ENCODE measurements at regions not wholly inside any gene's neighbourhood (a gene's known extent, or its start where the extent isn't known, plus 50 kb on each side); places are given as distances from the start of the nearest gene placed in this dataset.

GRCh38 chr11:70775386-70776075, 377.2 kb downstream of the CTTN start:
- Histone ChIP-seq H3K9ac (ENCODE audit: low read depth in 1 of 2, low read length in 2 of 2) (no peak overlapping the region), H3K4me3 (ENCODE audit: low read depth in 1 of 3, low read length in 3 of 3) (no peak overlapping the region), H3K27me3 (ENCODE audit: control insufficient read depth in 4 of 4, insufficient read depth in 4 of 4, low read length in 3 of 4) (no peaks in the 10 kb centered on the region), H3K36me3 (ENCODE audit: control insufficient read depth in 4 of 4, insufficient read depth in 3 of 4, low read depth in 1 of 4, low read length in 3 of 4) (no peaks in the 10 kb centered on the region), H3K9me3 (ENCODE audit: control insufficient read depth in 4 of 4, low read length in 3 of 4) (no peaks in the 10 kb centered on the region), H3K27ac (ENCODE audit: low read depth in 1 of 2, low read length in 2 of 2) (no peak overlapping the region), H3K4me1 (ENCODE audit: control insufficient read depth in 4 of 4, insufficient read depth in 4 of 4, low read length in 3 of 4) (no peaks in the 10 kb centered on the region)
- DNase-seq (ENCODE audit: low spot score) = no peak
- TF ChIP-seq HNF4A (conservative IDR thresholded peaks at IDR 0.05) (no peak), RXRA (IDR thresholded peaks at IDR 0.05) (no peak), FOXA2 (IDR thresholded peaks at IDR 0.05) (no peak), ZBTB33 (IDR thresholded peaks at IDR 0.05) (no peak), MAX (IDR thresholded peaks at IDR 0.05) (no peak), JUND (IDR thresholded peaks at IDR 0.05) (no peak), HNF4G (IDR thresholded peaks at IDR 0.05) (no peak), NR2F2 (IDR thresholded peaks at IDR 0.05) (no peak), GABPA (IDR thresholded peaks at IDR 0.05 in 1 of 2, conservative IDR thresholded peaks at IDR 0.05 in 1 of 2) (no peak)
- 94% methylated on average over 12 of the region's 12 CpGs for WGBS

GRCh38 chr11:70776914-70777532, 378.7 kb downstream of the CTTN start:
- no peaks in the 10 kb centered on the region for H3K27me3 ChIP-seq (ENCODE audit: control insufficient read depth in 4 of 4, insufficient read depth in 4 of 4, low read length in 3 of 4)
- H3K9ac ChIP-seq (ENCODE audit: low read depth in 1 of 2, low read length in 2 of 2) = no peak overlapping the region
- H3K36me3 ChIP-seq (ENCODE audit: control insufficient read depth in 4 of 4, insufficient read depth in 3 of 4, low read depth in 1 of 4, low read length in 3 of 4) = no peaks in the 10 kb centered on the region
- H3K4me1 ChIP-seq (ENCODE audit: control insufficient read depth in 4 of 4, insufficient read depth in 4 of 4, low read length in 3 of 4) = no peaks in the 10 kb centered on the region
- TF ChIP-seq EGR1 (IDR thresholded peaks at IDR 0.05; ENCODE audit: low read depth in 2 of 2) (no peak), HNF4G (IDR thresholded peaks at IDR 0.05) (no peak), MAX (IDR thresholded peaks at IDR 0.05) (no peak), YY1 (IDR thresholded peaks at IDR 0.05) (no peak), GABPA (IDR thresholded peaks at IDR 0.05 in 1 of 2, conservative IDR thresholded peaks at IDR 0.05 in 1 of 2) (no peak), SP1 (IDR thresholded peaks at IDR 0.05) (no peak), RXRA (IDR thresholded peaks at IDR 0.05) (no peak)
- H3K4me3 ChIP-seq (ENCODE audit: low read depth in 1 of 3, low read length in 3 of 3) = no peak overlapping the region
- H3K27ac ChIP-seq (ENCODE audit: low read depth in 1 of 2, low read length in 2 of 2) = no peak overlapping the region
- no peak for DNase-seq (ENCODE audit: low spot score)
- no peaks in the 10 kb centered on the region for H3K9me3 ChIP-seq (ENCODE audit: control insufficient read depth in 4 of 4, low read length in 3 of 4)

GRCh38 chr11:70778883-70779282, 380.6 kb downstream of the CTTN start:
- Histone ChIP-seq H3K36me3 (ENCODE audit: control insufficient read depth in 4 of 4, insufficient read depth in 3 of 4, low read depth in 1 of 4, low read length in 3 of 4) (no peaks in the 10 kb centered on the region), H3K9me3 (ENCODE audit: control insufficient read depth in 4 of 4, low read length in 3 of 4) (no peaks in the 10 kb centered on the region), H3K27ac (ENCODE audit: low read depth in 1 of 2, low read length in 2 of 2) (no peak overlapping the region), H3K4me3 (ENCODE audit: low read depth in 1 of 3, low read length in 3 of 3) (no peak overlapping the region), H3K4me1 (ENCODE audit: control insufficient read depth in 4 of 4, insufficient read depth in 4 of 4, low read length in 3 of 4) (peaks cover 0 to 5% (median 0%) of the 10 kb centered on the region in 4 donors), H3K9ac (ENCODE audit: low read depth in 1 of 2, low read length in 2 of 2) (no peak overlapping the region), H3K27me3 (ENCODE audit: control insufficient read depth in 4 of 4, insufficient read depth in 4 of 4, low read length in 3 of 4) (no peaks in the 10 kb centered on the region)
- no peak for TF ChIP-seq HNF4A (conservative IDR thresholded peaks at IDR 0.05)
- no peak for TF ChIP-seq RAD21 (IDR thresholded peaks at IDR 0.05)
- TF ChIP-seq HNF4G (IDR thresholded peaks at IDR 0.05) = no peak
- no peak for TF ChIP-seq FOXA2 (IDR thresholded peaks at IDR 0.05)
- no peak for TF ChIP-seq JUND (IDR thresholded peaks at IDR 0.05)
- no peak for TF ChIP-seq MAX (IDR thresholded peaks at IDR 0.05)
- TF ChIP-seq YY1 (IDR thresholded peaks at IDR 0.05) = no peak
- TF ChIP-seq ATF3 (IDR thresholded peaks at IDR 0.05) = no peak
- no peak for TF ChIP-seq ZBTB33 (IDR thresholded peaks at IDR 0.05)
- TF ChIP-seq EGR1 (IDR thresholded peaks at IDR 0.05; ENCODE audit: low read depth in 2 of 2) = no peak
- TF ChIP-seq REST (IDR thresholded peaks at IDR 0.05) = no peak
- no peak for TF ChIP-seq NR2F2 (IDR thresholded peaks at IDR 0.05)
- no peak for TF ChIP-seq GABPA (IDR thresholded peaks at IDR 0.05 in 1 of 2, conservative IDR thresholded peaks at IDR 0.05 in 1 of 2)
- no peak for TF ChIP-seq TAF1 (conservative IDR thresholded peaks at IDR 0.05)
- no peak for TF ChIP-seq SP1 (IDR thresholded peaks at IDR 0.05)
- DNase-seq (ENCODE audit: low spot score) = no peak
- WGBS = 94% methylated on average over 7 of the region's 7 CpGs

All from liver (tissue), 7 donors.